SK-N-SH (cell line): ENCODE measurements at regions not wholly inside any gene's neighbourhood (a gene's known extent, or its start where the extent isn't known, plus 50 kb on each side); places are given as distances from the start of the nearest gene placed in this dataset.
"Not testable (repeated sequence)": the region's sequence is repeated elsewhere in the genome, so short reads cannot be mapped to it uniquely, and the experiment has no call there.

ENCODE experiments used
- MXI1 ChIP-seq: IDR thresholded peaks from 2 replicates; pipeline ENCODE4 v1.6.1; 2012; ENCODE audit warnings: mild to moderate bottlenecking, low read depth, low read length, improper control_type of control experiment
- SMC3 ChIP-seq: IDR thresholded peaks from 2 replicates; pipeline ENCODE4 v1.6.1; 2012; ENCODE audit warnings: low read depth, low read length, improper control_type of control experiment
- TF ChIP-seq, protein P1 (sequence below): IDR thresholded peaks from 2 replicates; pipeline ENCODE4 v1.6.1; 2012; ENCODE audit warnings: mild to moderate bottlenecking, low read depth, low read length, moderate library complexity
- TF ChIP-seq, protein P2 (sequence below): fragments of 200-600 bp; sonication (generic); IDR thresholded peaks from 2 replicates; pipeline ENCODE4 v1.6.1; 2017; ENCODE audit warnings: antibody characterized with exemption, mild to moderate bottlenecking, moderate library complexity

DNA sequence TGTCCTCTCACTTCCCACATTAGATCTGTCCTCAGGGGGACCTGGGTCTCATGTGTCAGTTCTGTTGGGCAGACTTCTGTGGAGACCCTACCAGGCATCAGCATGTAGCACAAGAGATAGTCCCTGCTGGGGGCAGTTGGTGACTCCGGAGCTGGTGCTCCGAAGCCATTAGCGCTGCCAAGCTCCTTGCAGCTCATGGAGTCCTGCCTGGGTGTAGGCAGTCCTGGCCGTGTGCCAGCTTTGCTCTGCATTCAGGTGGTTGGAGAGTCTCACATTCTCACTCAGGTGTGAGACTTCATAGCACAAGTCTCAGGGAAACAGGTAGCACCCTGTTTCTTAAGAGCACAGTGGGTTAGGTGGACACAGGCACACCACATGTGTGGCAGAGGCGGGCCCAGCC lies 202.3 kb downstream of the LIPI start:
- TF ChIP-seq, protein P1, sequence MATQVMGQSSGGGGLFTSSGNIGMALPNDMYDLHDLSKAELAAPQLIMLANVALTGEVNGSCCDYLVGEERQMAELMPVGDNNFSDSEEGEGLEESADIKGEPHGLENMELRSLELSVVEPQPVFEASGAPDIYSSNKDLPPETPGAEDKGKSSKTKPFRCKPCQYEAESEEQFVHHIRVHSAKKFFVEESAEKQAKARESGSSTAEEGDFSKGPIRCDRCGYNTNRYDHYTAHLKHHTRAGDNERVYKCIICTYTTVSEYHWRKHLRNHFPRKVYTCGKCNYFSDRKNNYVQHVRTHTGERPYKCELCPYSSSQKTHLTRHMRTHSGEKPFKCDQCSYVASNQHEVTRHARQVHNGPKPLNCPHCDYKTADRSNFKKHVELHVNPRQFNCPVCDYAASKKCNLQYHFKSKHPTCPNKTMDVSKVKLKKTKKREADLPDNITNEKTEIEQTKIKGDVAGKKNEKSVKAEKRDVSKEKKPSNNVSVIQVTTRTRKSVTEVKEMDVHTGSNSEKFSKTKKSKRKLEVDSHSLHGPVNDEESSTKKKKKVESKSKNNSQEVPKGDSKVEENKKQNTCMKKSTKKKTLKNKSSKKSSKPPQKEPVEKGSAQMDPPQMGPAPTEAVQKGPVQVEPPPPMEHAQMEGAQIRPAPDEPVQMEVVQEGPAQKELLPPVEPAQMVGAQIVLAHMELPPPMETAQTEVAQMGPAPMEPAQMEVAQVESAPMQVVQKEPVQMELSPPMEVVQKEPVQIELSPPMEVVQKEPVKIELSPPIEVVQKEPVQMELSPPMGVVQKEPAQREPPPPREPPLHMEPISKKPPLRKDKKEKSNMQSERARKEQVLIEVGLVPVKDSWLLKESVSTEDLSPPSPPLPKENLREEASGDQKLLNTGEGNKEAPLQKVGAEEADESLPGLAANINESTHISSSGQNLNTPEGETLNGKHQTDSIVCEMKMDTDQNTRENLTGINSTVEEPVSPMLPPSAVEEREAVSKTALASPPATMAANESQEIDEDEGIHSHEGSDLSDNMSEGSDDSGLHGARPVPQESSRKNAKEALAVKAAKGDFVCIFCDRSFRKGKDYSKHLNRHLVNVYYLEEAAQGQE, result not testable (repeated sequence)
- not testable (repeated sequence) for TF ChIP-seq SMC3, MXI1
- TF ChIP-seq, protein P2, sequence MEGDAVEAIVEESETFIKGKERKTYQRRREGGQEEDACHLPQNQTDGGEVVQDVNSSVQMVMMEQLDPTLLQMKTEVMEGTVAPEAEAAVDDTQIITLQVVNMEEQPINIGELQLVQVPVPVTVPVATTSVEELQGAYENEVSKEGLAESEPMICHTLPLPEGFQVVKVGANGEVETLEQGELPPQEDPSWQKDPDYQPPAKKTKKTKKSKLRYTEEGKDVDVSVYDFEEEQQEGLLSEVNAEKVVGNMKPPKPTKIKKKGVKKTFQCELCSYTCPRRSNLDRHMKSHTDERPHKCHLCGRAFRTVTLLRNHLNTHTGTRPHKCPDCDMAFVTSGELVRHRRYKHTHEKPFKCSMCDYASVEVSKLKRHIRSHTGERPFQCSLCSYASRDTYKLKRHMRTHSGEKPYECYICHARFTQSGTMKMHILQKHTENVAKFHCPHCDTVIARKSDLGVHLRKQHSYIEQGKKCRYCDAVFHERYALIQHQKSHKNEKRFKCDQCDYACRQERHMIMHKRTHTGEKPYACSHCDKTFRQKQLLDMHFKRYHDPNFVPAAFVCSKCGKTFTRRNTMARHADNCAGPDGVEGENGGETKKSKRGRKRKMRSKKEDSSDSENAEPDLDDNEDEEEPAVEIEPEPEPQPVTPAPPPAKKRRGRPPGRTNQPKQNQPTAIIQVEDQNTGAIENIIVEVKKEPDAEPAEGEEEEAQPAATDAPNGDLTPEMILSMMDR, result not testable (repeated sequence)
